WI38 (cell line): ENCODE measurements at regions not wholly inside any gene's neighbourhood (a gene's known extent, or its start where the extent isn't known, plus 50 kb on each side); places are given as distances from the start of the nearest gene placed in this dataset.

Source experiments
- H3K4me3 ChIP-seq: 2 replicates; pipeline ENCODE4 v1.5.1; 2011; ENCODE audit warnings: low read depth, mild to moderate bottlenecking, control low read depth, low read length
- TF ChIP-seq, protein P1 (sequence below): IDR thresholded peaks from 2 replicates; pipeline ENCODE4 v1.5.1; 2012; ENCODE audit warnings: low read depth, mild to moderate bottlenecking, control low read depth, low read length

DNA sequence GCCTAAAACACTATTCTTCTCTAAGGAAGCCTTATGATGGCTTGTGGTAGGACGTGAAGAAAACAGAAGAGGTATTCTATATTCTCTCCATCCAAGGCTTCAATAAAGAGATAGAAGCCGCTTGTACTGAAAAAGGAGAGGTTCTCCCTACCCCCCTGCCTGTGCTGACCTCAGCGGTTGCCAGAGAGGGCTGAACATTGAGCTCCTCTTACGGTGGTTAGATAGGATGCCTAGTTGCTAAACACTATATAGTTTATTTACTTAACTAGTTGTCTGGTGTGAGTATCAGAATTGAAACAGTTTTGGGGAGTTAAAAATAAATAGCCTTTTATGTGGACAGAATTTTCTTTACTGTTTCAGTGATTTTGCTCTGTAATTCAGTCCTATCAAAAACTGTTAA is 112.2 kb downstream of the TFPI2 start:
- TF ChIP-seq, protein P1, sequence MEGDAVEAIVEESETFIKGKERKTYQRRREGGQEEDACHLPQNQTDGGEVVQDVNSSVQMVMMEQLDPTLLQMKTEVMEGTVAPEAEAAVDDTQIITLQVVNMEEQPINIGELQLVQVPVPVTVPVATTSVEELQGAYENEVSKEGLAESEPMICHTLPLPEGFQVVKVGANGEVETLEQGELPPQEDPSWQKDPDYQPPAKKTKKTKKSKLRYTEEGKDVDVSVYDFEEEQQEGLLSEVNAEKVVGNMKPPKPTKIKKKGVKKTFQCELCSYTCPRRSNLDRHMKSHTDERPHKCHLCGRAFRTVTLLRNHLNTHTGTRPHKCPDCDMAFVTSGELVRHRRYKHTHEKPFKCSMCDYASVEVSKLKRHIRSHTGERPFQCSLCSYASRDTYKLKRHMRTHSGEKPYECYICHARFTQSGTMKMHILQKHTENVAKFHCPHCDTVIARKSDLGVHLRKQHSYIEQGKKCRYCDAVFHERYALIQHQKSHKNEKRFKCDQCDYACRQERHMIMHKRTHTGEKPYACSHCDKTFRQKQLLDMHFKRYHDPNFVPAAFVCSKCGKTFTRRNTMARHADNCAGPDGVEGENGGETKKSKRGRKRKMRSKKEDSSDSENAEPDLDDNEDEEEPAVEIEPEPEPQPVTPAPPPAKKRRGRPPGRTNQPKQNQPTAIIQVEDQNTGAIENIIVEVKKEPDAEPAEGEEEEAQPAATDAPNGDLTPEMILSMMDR: no peak
- H3K4me3 ChIP-seq: no peak overlapping the region

DNA sequence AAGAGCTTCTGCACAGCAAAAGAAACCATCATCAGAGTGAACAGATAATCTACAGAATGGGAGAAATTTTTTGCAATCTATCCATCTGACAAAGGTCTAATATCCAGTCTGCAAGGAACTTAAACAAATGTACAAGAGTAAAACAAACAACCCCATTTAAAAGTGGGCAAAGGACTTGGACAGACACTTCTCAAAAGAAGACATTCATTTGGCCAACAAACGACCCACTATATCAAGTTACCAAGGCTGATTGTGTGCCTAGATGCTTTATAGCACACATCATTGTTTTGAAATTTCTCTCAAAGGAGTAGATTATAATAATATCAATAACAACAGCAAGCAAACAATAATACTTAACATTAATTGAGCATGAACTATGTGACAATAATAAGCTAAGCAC is 117.1 kb downstream of the TFPI2 start:
- no peak overlapping the region for H3K4me3 ChIP-seq
- TF ChIP-seq, protein P1: no peak

DNA sequence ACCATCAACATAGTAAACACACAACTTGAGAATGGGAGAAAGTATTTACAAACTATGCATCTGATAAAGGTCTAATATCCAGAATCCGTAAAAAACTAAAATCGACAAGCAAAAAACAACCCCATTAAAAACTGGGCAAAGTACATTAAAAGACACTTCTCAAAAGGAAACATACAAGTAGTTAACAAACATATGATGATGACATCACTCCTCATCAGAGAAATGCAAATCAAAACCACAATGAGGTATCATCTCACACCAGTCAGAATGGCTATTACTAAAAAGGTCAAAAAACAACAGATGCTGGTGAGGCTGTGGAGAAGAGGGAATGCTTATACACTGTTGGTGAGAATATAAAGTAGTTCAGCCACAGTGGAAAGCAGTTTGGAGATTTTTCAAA is 125.1 kb downstream of the TFPI2 start:
- TF ChIP-seq, protein P1: no peak
- no peak overlapping the region for H3K4me3 ChIP-seq

DNA sequence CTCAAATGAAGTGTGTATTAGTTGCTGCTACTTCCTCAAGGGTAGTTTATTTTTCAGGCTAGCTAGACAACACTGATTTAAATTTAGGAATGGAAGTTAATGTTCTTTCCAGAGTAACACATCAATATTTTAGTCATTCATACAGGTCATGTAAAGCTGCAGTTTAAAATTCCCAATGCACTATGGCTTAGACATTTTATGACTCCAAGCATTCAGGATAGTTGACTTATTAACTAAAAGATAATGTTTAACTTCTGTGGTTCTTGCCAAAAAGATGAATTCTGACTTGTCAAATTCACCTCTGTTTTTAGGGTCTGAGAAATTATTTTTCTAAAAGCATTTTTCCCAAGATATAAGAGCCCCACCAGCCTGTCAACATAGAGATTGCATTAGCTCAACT is 131.9 kb downstream of the TFPI2 start:
- no peak overlapping the region for H3K4me3 ChIP-seq
- TF ChIP-seq, protein P1: no peak

DNA sequence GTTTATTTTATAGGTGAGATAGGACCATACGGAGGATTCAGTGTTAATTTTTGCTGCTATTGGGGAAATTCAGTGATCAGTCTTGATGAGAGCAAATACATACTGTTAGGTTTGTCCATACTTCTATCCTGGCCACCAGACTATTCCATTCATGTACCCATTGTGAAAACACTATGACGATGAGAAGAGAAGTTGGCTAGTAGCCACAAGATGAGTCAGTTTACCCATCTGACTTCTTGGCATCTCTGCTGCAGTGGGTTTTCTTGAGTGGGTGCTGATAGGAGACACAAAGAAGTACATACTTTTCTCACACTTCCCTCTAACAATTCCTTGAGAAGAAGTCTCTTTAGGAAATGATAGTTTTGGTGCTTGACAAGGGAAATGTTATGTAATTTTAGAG is 133.1 kb downstream of the TFPI2 start:
- TF ChIP-seq, protein P1: no peak
- no peak overlapping the region for H3K4me3 ChIP-seq

DNA sequence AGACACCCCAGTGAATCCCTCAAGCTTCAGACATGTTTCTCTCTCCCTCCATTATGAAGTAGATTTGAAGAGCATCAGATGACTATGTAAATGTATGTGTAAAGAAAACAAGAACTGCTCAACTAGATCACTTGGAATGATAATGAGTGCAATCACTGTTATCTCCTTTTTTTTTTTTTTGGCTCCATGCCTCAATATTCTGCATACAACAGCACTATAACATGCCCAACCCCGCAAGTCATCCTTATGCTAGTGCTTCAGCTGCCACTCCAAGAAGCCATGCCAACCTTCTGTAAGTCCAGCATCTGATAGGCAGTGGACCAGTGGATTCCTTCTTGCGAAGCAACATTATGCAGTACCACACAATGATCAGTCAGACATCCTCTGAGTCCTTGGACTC is 133.7 kb downstream of the TFPI2 start:
- TF ChIP-seq, protein P1: no peak
- no peak overlapping the region for H3K4me3 ChIP-seq

DNA sequence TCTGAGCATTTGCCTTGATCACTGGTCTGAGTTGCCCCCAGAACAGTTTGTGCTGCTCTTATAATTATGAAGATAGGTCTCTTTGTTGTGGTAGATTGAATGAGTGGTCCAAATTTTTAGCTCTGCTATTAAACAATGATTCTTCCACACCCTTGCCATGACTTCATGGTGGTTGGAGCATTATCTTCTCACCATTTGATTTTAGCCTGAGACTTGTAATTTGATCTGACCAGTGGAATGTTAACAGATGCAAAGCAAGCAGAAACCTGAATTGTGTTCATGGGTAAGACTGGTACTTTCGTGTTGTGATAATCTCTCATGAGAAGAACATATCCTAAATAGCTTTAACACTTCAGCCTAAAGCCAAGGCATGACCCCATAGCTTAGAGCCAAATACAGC is 139.1 kb downstream of the TFPI2 start:
- no peak overlapping the region for H3K4me3 ChIP-seq
- TF ChIP-seq, protein P1: no peak
